PC-9 (cell line): ENCODE measurements at regions not wholly inside any gene's neighbourhood (a gene's known extent, or its start where the extent isn't known, plus 50 kb on each side); places are given as distances from the start of the nearest gene placed in this dataset.

Experiments used
- EZH2 ChIP-seq: fragments of 200-600 bp; sonication (generic); IDR thresholded peaks from 2 replicates; pipeline ENCODE4 v1.8.0; 2017; ENCODE audit warnings: antibody characterized with exemption, low read depth
- TF ChIP-seq, protein P1 (sequence below): fragments of 200-600 bp; sonication (generic); conservative IDR thresholded peaks from 2 replicates; pipeline ENCODE4 v1.6.1; 2017; ENCODE audit warnings: mixed run types, antibody characterized with exemption, mild to moderate bottlenecking, moderate library complexity

DNA sequence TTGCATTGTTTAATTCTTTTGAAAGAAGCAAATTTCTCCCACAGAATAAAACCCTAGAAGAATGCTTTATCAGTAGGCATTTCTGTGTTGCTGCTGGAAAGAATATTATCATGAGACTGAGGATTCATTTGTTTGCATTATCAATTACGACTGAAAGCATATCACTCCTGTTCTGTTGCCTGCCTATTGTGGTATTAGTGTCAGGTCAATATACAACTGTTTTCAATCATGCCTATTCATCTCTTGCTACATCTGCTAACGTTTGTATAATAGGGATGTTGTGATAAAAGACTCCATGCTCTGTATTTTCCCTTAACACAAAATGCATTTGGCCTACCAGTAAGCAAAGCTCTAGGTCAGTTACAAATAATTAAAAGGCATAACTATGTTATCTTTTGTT lies 221.5 kb downstream of the PTPRC start:
- TF ChIP-seq, protein P1, sequence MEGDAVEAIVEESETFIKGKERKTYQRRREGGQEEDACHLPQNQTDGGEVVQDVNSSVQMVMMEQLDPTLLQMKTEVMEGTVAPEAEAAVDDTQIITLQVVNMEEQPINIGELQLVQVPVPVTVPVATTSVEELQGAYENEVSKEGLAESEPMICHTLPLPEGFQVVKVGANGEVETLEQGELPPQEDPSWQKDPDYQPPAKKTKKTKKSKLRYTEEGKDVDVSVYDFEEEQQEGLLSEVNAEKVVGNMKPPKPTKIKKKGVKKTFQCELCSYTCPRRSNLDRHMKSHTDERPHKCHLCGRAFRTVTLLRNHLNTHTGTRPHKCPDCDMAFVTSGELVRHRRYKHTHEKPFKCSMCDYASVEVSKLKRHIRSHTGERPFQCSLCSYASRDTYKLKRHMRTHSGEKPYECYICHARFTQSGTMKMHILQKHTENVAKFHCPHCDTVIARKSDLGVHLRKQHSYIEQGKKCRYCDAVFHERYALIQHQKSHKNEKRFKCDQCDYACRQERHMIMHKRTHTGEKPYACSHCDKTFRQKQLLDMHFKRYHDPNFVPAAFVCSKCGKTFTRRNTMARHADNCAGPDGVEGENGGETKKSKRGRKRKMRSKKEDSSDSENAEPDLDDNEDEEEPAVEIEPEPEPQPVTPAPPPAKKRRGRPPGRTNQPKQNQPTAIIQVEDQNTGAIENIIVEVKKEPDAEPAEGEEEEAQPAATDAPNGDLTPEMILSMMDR, result no peak
- TF ChIP-seq EZH2, result no peak
